GM23338 (cell line): ENCODE measurements at regions not wholly inside any gene's neighbourhood (a gene's known extent, or its start where the extent isn't known, plus 50 kb on each side); places are given as distances from the start of the nearest gene placed in this dataset.
"Not testable (repeated sequence)": the region's sequence is repeated elsewhere in the genome, so short reads cannot be mapped to it uniquely, and the experiment has no call there.

ENCODE experiments used
- ATAC-seq: fragments of 200-7000 bp; cut with Tn5 transposase; 3 replicates; pipeline ENCODE4 v1.9.1; 2020
- DNase-seq: peaks from one replicate; pipeline ENCODE4 v3.0.0-alpha.2; 2015; ENCODE audit warnings: low spot score
- H2AFZ ChIP-seq: fragments of 200-600 bp; sonication (generic); 2 replicates; pipeline ENCODE4 v1.8.0; 2016; ENCODE audit warnings: antibody characterized with exemption, mild to moderate bottlenecking, moderate library complexity
- H3F3A ChIP-seq: fragments of 200-600 bp; sonication (generic); replicated peaks from 2 replicates; pipeline ENCODE4 v1.8.0; 2017; ENCODE audit warnings: antibody characterized with exemption, mixed run types, low read depth
- H3K27ac ChIP-seq: fragments of 200-600 bp; sonication (generic); 2 replicates; pipeline ENCODE4 v1.6.1; 2016; ENCODE audit warnings: low read depth
- H3K27me3 ChIP-seq: fragments of 200-600 bp; sonication (generic); 2 replicates; pipeline ENCODE4 v1.8.0; 2016; ENCODE audit warnings: mild to moderate bottlenecking, mixed run types, moderate library complexity; ENCODE audit not compliant: insufficient read depth
- H3K36me3 ChIP-seq: fragments of 200-600 bp; sonication (generic); 2 replicates; pipeline ENCODE4 v1.8.0; 2016; ENCODE audit warnings: mild to moderate bottlenecking; ENCODE audit not compliant: insufficient read depth
- H3K4me1 ChIP-seq: fragments of 200-600 bp; sonication (generic); 2 replicates; pipeline ENCODE4 v1.8.0; 2016; ENCODE audit warnings: mild to moderate bottlenecking, moderate library complexity; ENCODE audit not compliant: insufficient read depth
- H3K4me2 ChIP-seq: fragments of 200-600 bp; sonication (generic); 2 replicates; pipeline ENCODE4 v1.7.1; 2017; ENCODE audit warnings: mixed run types
- H3K4me3 ChIP-seq: fragments of 200-600 bp; sonication (generic); 2 replicates; pipeline ENCODE4 v1.6.1; 2016; ENCODE audit warnings: mixed run types
- H3K79me2 ChIP-seq: fragments of 200-600 bp; sonication (generic); replicated peaks from 2 replicates; pipeline ENCODE4 v1.8.0; 2017; ENCODE audit warnings: mild to moderate bottlenecking; ENCODE audit not compliant: insufficient read depth
- H3K9me2 ChIP-seq: fragments of 200-600 bp; sonication (generic); 2 replicates; pipeline ENCODE4 v1.8.0; 2017; ENCODE audit not compliant: insufficient read depth
- H4K20me1 ChIP-seq: fragments of 200-600 bp; sonication (generic); replicated peaks from 2 replicates; pipeline ENCODE4 v1.8.0; 2017; ENCODE audit warnings: mild to moderate bottlenecking; ENCODE audit not compliant: insufficient read depth
- H3K27ac Mint-ChIP-seq: 2 replicates; pipeline ENCODE4 v1.8.0; 2020; ENCODE audit warnings: inconsistent platforms, mild to moderate bottlenecking, moderate library complexity, mixed read lengths
- H3K27me3 Mint-ChIP-seq: 3 replicates; pipeline ENCODE4 v1.8.0; 2022; ENCODE audit warnings: low read depth, mild to moderate bottlenecking, moderate library complexity, mixed read lengths, inconsistent platforms; ENCODE audit not compliant: insufficient read depth, poor library complexity
- H3K36me3 Mint-ChIP-seq: 3 replicates; pipeline ENCODE4 v1.8.0; 2021; ENCODE audit warnings: low read depth, mild to moderate bottlenecking, inconsistent platforms, moderate library complexity, mixed read lengths
- H3K4me1 Mint-ChIP-seq: 3 replicates; pipeline ENCODE4 v1.8.0; 2020; ENCODE audit warnings: mild to moderate bottlenecking, inconsistent platforms, mixed read lengths
- H3K4me3 Mint-ChIP-seq: 3 replicates; pipeline ENCODE4 v1.8.0; 2021; ENCODE audit warnings: moderate library complexity, mild to moderate bottlenecking, inconsistent platforms, mixed read lengths
- H3K9me3 Mint-ChIP-seq: 3 replicates; pipeline ENCODE4 v1.8.0; 2020; ENCODE audit warnings: moderate library complexity, mild to moderate bottlenecking, inconsistent platforms, mixed read lengths
- CREB1 ChIP-seq: fragments of 250-450 bp; sonication (Bioruptor Pico); IDR thresholded peaks from 2 replicates; pipeline ENCODE4 v1.5.0; 2020; ENCODE audit warnings: low read depth, mild to moderate bottlenecking, moderate library complexity
- EZH2 ChIP-seq: fragments of 200-600 bp; sonication (generic); IDR thresholded peaks from one replicate; pipeline ENCODE4 v1.8.0; 2017; ENCODE audit warnings: antibody characterized with exemption, mild to moderate bottlenecking, low read depth; ENCODE audit not compliant: unreplicated experiment
- EZH2phosphoT487 ChIP-seq: fragments of 200-600 bp; sonication (generic); IDR thresholded peaks from one replicate; pipeline ENCODE4 v1.8.1; 2018; ENCODE audit warnings: antibody characterized with exemption; ENCODE audit not compliant: unreplicated experiment
- JUNB ChIP-seq: IDR thresholded peaks from one replicate; pipeline ENCODE4 v1.6.1; 2016; ENCODE audit warnings: antibody characterized with exemption; ENCODE audit not compliant: unreplicated experiment
- NANOG ChIP-seq: IDR thresholded peaks from 2 replicates; pipeline ENCODE4 v1.6.1; 2016; ENCODE audit warnings: antibody characterized with exemption, borderline replicate concordance
- POLR2AphosphoS5 ChIP-seq: IDR thresholded peaks from 2 replicates; pipeline ENCODE4 v1.6.1; 2016; ENCODE audit warnings: antibody characterized with exemption, low read depth
- STAT1 ChIP-seq: IDR thresholded peaks from one replicate; pipeline ENCODE4 v1.6.1; 2016; ENCODE audit warnings: antibody characterized with exemption; ENCODE audit not compliant: unreplicated experiment
- ZNF114 ChIP-seq: fragments of 250-450 bp; sonication (Bioruptor Pico); IDR thresholded peaks from 2 replicates; pipeline ENCODE4 v1.5.0; 2020; ENCODE audit warnings: mild to moderate bottlenecking, moderate library complexity
- ZNF331 ChIP-seq: fragments of 250-450 bp; sonication (Bioruptor Pico); IDR thresholded peaks from 2 replicates; pipeline ENCODE4 v1.5.0; 2020; ENCODE audit warnings: low read depth, mild to moderate bottlenecking, moderate library complexity
- TF ChIP-seq, protein P1 (sequence below): IDR thresholded peaks from 2 replicates; pipeline ENCODE4 v1.6.1; 2016; ENCODE audit warnings: antibody characterized with exemption
- TF ChIP-seq, protein P2 (sequence below): fragments of 250-450 bp; sonication (Bioruptor Pico); IDR thresholded peaks from 2 replicates; pipeline ENCODE4 v1.5.0; 2020; ENCODE audit warnings: mild to moderate bottlenecking, moderate library complexity

DNA sequence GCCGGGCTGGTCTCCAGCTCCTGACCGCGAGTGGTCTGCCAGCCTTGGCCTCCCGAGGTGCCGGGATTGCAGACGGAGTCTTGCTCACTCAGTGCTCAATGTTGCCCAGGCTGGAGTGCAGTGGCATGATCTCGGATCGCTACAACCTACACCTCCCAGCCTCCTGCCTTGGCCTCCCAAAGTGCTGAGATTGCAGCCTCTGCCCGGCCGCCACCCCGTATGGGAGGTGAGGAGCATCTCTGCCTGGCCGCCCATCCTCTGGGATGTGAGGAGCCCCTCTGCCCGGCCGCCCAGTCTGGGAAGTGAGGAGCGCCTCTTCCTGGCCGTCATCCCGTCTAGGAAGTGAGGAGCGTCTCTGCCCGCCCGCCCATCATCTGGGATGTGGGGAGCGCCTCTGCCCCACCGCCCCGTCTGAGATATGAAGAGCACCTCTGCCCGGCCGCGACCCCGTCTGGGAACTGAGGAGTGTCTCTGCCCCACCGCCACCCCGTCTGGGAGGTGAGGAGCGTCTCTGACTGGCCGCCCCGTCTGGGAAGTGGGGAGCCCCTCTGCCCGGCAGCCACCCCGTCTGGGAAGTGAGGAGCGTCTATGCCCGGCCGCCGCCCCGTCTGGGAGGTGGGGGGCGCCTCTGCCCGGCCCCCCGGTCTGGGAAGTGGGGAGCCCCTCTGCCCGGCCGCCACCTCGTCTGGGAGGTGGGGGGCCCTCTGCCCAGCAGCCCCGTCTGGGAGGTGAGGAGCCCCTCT lies 861.8 kb upstream of the INTU start:
- not testable (repeated sequence) for H3K36me3 Mint-ChIP-seq, H3K4me2 ChIP-seq

DNA sequence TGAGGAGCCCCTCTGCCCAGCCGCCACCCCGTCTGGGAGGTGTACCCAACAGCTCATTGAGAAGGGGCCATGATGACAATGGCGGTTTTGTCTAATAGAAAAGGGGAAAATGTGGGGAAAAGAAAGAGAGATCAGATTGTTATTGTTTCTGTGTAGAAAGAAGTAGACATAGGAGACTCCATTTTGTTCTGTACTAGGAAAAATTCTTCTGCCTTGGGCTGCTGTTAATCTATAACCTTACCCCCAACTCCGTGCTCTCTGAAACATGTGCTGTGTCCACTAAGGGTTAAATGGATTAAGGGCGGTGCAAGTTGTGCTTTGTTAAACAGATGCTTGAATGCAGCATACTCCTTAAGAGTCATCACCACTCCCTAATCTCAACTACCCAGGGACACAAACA lies 861.1 kb upstream of the INTU start:
- not testable (repeated sequence) for H2AFZ ChIP-seq, DNase-seq, H3K4me2 ChIP-seq, H3K4me1 Mint-ChIP-seq, H3K4me3 ChIP-seq, H3K36me3 ChIP-seq, H3K27me3 ChIP-seq, H3F3A ChIP-seq, H3K4me3 Mint-ChIP-seq, H3K79me2 ChIP-seq, H4K20me1 ChIP-seq, H3K27ac Mint-ChIP-seq, H3K4me1 ChIP-seq, H3K27ac ChIP-seq, H3K36me3 Mint-ChIP-seq, H3K9me2 ChIP-seq, H3K27me3 Mint-ChIP-seq, ATAC-seq
- H3K9me3 Mint-ChIP-seq, result peaks cover 16% of the 10 kb centered on the region; the same call in 2 of the 3 replicates

More for the DNA sequence above, 861.8 kb upstream of the INTU start:
- not testable (repeated sequence) for H3K4me1 Mint-ChIP-seq, H4K20me1 ChIP-seq, H2AFZ ChIP-seq, H3K27me3 Mint-ChIP-seq, H3K27me3 ChIP-seq, H3K4me1 ChIP-seq, H3K27ac ChIP-seq, H3F3A ChIP-seq, H3K4me3 Mint-ChIP-seq, ATAC-seq, H3K36me3 ChIP-seq, H3K79me2 ChIP-seq, H3K27ac Mint-ChIP-seq, H3K4me3 ChIP-seq, DNase-seq, H3K9me2 ChIP-seq
- H3K9me3 Mint-ChIP-seq, result peaks cover 16% of the 10 kb centered on the region; the same call in 2 of the 3 replicates

DNA sequence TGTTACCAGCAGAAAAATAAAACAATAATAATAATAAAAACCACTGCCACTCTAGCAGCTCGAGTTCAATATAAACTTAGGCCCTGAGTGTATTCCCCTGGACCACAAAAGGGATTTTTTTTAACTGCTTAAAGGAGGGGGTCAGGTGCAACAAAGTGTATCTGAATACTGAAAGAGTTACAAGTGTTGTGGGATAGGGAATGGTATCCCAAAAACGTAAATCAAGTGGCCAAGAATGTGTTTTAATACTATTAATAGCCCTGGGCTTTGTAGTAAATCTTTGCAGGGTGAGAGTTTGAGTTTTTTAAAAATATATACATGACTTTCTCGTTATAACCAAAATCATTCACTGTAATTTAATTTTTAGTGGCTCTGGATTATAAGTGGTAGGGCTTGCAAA lies 860.1 kb upstream of the INTU start:
- H3K27ac Mint-ChIP-seq, result no peak overlapping the region
- TF ChIP-seq EZH2phosphoT487 (no peak), CREB1 (CRISPR knock-in tag) (no peak), ZNF331 (CRISPR knock-in tag) (no peak), STAT1 (no peak), JUNB (no peak), POLR2AphosphoS5 (no peak), EZH2 (no peak), NANOG (no peak), ZNF114 (CRISPR knock-in tag) (no peak)
- TF ChIP-seq, protein P1, sequence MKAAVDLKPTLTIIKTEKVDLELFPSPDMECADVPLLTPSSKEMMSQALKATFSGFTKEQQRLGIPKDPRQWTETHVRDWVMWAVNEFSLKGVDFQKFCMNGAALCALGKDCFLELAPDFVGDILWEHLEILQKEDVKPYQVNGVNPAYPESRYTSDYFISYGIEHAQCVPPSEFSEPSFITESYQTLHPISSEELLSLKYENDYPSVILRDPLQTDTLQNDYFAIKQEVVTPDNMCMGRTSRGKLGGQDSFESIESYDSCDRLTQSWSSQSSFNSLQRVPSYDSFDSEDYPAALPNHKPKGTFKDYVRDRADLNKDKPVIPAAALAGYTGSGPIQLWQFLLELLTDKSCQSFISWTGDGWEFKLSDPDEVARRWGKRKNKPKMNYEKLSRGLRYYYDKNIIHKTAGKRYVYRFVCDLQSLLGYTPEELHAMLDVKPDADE, result no peak
- TF ChIP-seq, protein P2, sequence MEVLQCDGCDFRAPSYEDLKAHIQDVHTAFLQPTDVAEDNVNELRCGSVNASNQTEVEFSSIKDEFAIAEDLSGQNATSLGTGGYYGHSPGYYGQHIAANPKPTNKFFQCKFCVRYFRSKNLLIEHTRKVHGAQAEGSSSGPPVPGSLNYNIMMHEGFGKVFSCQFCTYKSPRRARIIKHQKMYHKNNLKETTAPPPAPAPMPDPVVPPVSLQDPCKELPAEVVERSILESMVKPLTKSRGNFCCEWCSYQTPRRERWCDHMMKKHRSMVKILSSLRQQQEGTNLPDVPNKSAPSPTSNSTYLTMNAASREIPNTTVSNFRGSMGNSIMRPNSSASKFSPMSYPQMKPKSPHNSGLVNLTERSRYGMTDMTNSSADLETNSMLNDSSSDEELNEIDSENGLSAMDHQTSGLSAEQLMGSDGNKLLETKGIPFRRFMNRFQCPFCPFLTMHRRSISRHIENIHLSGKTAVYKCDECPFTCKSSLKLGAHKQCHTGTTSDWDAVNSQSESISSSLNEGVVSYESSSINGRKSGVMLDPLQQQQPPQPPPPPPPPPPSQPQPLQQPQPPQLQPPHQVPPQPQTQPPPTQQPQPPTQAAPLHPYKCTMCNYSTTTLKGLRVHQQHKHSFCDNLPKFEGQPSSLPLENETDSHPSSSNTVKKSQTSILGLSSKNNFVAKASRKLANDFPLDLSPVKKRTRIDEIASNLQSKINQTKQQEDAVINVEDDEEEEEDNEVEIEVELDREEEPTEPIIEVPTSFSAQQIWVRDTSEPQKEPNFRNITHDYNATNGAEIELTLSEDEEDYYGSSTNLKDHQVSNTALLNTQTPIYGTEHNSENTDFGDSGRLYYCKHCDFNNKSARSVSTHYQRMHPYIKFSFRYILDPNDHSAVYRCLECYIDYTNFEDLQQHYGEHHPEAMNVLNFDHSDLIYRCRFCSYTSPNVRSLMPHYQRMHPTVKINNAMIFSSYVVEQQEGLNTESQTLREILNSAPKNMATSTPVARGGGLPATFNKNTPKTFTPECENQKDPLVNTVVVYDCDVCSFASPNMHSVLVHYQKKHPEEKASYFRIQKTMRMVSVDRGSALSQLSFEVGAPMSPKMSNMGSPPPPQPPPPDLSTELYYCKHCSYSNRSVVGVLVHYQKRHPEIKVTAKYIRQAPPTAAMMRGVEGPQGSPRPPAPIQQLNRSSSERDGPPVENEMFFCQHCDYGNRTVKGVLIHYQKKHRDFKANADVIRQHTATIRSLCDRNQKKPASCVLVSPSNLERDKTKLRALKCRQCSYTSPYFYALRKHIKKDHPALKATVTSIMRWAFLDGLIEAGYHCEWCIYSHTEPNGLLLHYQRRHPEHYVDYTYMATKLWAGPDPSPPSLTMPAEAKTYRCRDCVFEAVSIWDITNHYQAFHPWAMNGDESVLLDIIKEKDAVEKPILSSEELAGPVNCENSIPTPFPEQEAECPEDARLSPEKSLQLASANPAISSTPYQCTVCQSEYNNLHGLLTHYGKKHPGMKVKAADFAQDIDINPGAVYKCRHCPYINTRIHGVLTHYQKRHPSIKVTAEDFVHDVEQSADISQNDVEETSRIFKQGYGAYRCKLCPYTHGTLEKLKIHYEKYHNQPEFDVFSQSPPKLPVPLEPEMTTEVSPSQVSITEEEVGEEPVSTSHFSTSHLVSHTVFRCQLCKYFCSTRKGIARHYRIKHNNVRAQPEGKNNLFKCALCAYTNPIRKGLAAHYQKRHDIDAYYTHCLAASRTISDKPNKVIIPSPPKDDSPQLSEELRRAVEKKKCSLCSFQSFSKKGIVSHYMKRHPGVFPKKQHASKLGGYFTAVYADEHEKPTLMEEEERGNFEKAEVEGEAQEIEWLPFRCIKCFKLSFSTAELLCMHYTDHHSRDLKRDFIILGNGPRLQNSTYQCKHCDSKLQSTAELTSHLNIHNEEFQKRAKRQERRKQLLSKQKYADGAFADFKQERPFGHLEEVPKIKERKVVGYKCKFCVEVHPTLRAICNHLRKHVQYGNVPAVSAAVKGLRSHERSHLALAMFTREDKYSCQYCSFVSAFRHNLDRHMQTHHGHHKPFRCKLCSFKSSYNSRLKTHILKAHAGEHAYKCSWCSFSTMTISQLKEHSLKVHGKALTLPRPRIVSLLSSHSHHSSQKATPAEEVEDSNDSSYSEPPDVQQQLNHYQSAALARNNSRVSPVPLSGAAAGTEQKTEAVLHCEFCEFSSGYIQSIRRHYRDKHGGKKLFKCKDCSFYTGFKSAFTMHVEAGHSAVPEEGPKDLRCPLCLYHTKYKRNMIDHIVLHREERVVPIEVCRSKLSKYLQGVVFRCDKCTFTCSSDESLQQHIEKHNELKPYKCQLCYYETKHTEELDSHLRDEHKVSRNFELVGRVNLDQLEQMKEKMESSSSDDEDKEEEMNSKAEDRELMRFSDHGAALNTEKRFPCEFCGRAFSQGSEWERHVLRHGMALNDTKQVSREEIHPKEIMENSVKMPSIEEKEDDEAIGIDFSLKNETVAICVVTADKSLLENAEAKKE (CRISPR knock-in tag), result no peak

More for the DNA sequence above, 860.1 kb upstream of the INTU start:
- H3K4me3 Mint-ChIP-seq, result no peak overlapping the region
- Histone ChIP-seq H3K27ac (no peak overlapping the region), H3K9me2 (no peaks in the 10 kb centered on the region), H3K4me3 (no peak overlapping the region), H3F3A (no peaks in the 10 kb centered on the region), H3K79me2 (no peaks in the 10 kb centered on the region), H3K27me3 (no peaks in the 10 kb centered on the region), H2AFZ (no peak overlapping the region), H3K4me1 (no peaks in the 10 kb centered on the region), H4K20me1 (no peaks in the 10 kb centered on the region), H3K36me3 (no peaks in the 10 kb centered on the region), H3K4me2 (no peak overlapping the region)
- ATAC-seq, result no peak
- peaks cover 6% of the 10 kb centered on the region; the same call in 1 of the 3 replicates for H3K4me1 Mint-ChIP-seq
- no peaks in the 10 kb centered on the region for H3K27me3 Mint-ChIP-seq
- no peak for DNase-seq
- peaks cover 7% of the 10 kb centered on the region; the same call in 2 of the 3 replicates for H3K36me3 Mint-ChIP-seq
- peaks cover 16% of the 10 kb centered on the region; the same call in 2 of the 3 replicates for H3K9me3 Mint-ChIP-seq
